ENCODE measurements at regions not wholly inside any gene's neighbourhood (a gene's known extent, or its start where the extent isn't known, plus 50 kb on each side); places are given as distances from the start of the nearest gene placed in this dataset.

GRCh38 chr1:87733386-87733785 lies 404.7 kb downstream of the LMO4 start:
- DNase-seq: no peak

- no peak for DNase-seq
These were observed 407.1 kb downstream of the LMO4 start for GRCh38 chr1:87735750-87736149.

- DNase-seq: no peak
These were observed 410.5 kb downstream of the LMO4 start for GRCh38 chr1:87739141-87739540.

- DNase-seq: no peak
These were observed 411.0 kb downstream of the LMO4 start for GRCh38 chr1:87739704-87740103.

- DNase-seq: no peak
These were observed 414.6 kb downstream of the LMO4 start for GRCh38 chr1:87743256-87743655.

GRCh38 chr1:87744056-87744455 lies 415.4 kb downstream of the LMO4 start:
- no peak for DNase-seq

GRCh38 chr1:87744763-87745162 lies 416.1 kb downstream of the LMO4 start:
- no peak for DNase-seq

- no peak for DNase-seq
These were observed 424.7 kb downstream of the LMO4 start for GRCh38 chr1:87753366-87753765.

GRCh38 chr1:87754139-87754538 lies 425.5 kb downstream of the LMO4 start:
- no peak for DNase-seq

GRCh38 chr1:87757676-87758075 lies 429.0 kb downstream of the LMO4 start:
- DNase-seq: no peak

GRCh38 chr1:87759421-87760087 lies 430.9 kb downstream of the LMO4 start:
- no peak for DNase-seq

- no peak for DNase-seq
These were observed 431.5 kb downstream of the LMO4 start for GRCh38 chr1:87760155-87760554.

GRCh38 chr1:87760654-87761053 lies 432.0 kb downstream of the LMO4 start:
- DNase-seq: no peak

GRCh38 chr1:87763483-87763882 lies 434.8 kb downstream of the LMO4 start:
- no peak for DNase-seq

GRCh38 chr1:87765057-87765680 lies 436.5 kb downstream of the LMO4 start:
- no peak for DNase-seq

- no peak for DNase-seq
These were observed 437.0 kb downstream of the LMO4 start for GRCh38 chr1:87765681-87766070.

GRCh38 chr1:87766737-87767136 lies 438.1 kb downstream of the LMO4 start:
- DNase-seq: no peak

GRCh38 chr1:87778896-87779295 lies 450.2 kb downstream of the LMO4 start:
- no peak for DNase-seq

- DNase-seq: no peak
These were observed 452.9 kb downstream of the LMO4 start for GRCh38 chr1:87781554-87781953.

GRCh38 chr1:87783315-87783714 lies 454.6 kb downstream of the LMO4 start:
- no peak for DNase-seq

- no peak for DNase-seq
These were observed 456.7 kb downstream of the LMO4 start for GRCh38 chr1:87785386-87785785.

- DNase-seq: no peak
These were observed 457.5 kb downstream of the LMO4 start for GRCh38 chr1:87786229-87786628.

GRCh38 chr1:87786861-87787545 lies 458.3 kb downstream of the LMO4 start:
- no peak for DNase-seq

- no peak for DNase-seq
These were observed 458.9 kb downstream of the LMO4 start for GRCh38 chr1:87787551-87787950.

Data from AML-193 (cell line).